OCI-LY3 (cell line): ENCODE measurements at regions not wholly inside any gene's neighbourhood (a gene's known extent, or its start where the extent isn't known, plus 50 kb on each side); places are given as distances from the start of the nearest gene placed in this dataset.

Experiments
- EZH2phosphoT487 ChIP-seq: fragments of 200-600 bp; shearing (Covaris generic); IDR thresholded peaks from 2 replicates; pipeline ENCODE4 v1.6.1; 2018; ENCODE audit warnings: antibody characterized with exemption, mixed run types, low read depth
- TF ChIP-seq, protein P1 (sequence below): fragments of 200-600, 300-600 bp; sonication (generic); IDR thresholded peaks from 2 replicates; pipeline ENCODE4 v1.5.1; 2014; ENCODE audit warnings: antibody characterized with exemption, low read length, low read depth

DNA sequence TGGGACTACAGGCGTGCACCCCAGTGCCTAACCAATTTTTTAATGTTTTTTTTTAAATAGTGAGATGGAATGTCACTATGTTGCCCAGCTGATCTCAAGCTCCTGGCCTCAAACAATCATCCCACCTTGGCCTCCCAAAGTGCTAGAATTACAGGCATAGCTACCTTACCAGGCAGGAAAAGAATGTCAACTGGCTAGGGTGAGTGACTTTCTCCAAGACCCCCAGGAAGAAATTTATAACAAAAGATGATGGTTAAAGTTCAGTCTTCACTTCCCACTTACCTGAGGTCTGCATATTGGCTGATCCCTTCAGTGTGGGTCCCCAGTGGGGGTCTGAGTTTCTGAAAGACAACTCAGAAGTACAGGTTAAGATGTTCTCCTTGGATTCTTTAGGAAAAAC is 893.0 kb downstream of the UQCRFS1 start:
- TF ChIP-seq, protein P1, sequence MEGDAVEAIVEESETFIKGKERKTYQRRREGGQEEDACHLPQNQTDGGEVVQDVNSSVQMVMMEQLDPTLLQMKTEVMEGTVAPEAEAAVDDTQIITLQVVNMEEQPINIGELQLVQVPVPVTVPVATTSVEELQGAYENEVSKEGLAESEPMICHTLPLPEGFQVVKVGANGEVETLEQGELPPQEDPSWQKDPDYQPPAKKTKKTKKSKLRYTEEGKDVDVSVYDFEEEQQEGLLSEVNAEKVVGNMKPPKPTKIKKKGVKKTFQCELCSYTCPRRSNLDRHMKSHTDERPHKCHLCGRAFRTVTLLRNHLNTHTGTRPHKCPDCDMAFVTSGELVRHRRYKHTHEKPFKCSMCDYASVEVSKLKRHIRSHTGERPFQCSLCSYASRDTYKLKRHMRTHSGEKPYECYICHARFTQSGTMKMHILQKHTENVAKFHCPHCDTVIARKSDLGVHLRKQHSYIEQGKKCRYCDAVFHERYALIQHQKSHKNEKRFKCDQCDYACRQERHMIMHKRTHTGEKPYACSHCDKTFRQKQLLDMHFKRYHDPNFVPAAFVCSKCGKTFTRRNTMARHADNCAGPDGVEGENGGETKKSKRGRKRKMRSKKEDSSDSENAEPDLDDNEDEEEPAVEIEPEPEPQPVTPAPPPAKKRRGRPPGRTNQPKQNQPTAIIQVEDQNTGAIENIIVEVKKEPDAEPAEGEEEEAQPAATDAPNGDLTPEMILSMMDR: no peak
- no peak for TF ChIP-seq EZH2phosphoT487
